Spleen (tissue), 7 donors: ENCODE measurements at regions not wholly inside any gene's neighbourhood (a gene's known extent, or its start where the extent isn't known, plus 50 kb on each side); places are given as distances from the start of the nearest gene placed in this dataset.

Source experiments
- POLR2A ChIP-seq, 3 donors: fragments of 450-650 bp; IDR thresholded peaks; one replicate each; pipeline ENCODE4 v1.5.1; 2017; ENCODE audit warnings: antibody characterized with exemption in 3 of 3, mild to moderate bottlenecking in 1 of 3
- TF ChIP-seq, protein P1 (sequence below), 11 experiments: fragments of 200-600 bp in 7 of 11; fragments of 450-650 bp in 4 of 11; sonication (generic) in 4 of 11; IDR thresholded peaks in 8 of 11; conservative IDR thresholded peaks in 3 of 11; 1 replicate in 7 of 11; 2 replicates in 4 of 11; pipeline versions ENCODE4 v1.4.0 to v1.8.0; 2016 to 2021; ENCODE audit warnings: antibody characterized with exemption in 11 of 11, inconsistent platforms in 4 of 11, mild to moderate bottlenecking in 1 of 11
- donor health status: DM: no; HTN: no; CAD: no; lungs with moderate emphysema.
- donor health status: DM: no; HTN: no; CAD: no.
- donor health status: DM: no; HTN: no; CAD: no.

DNA sequence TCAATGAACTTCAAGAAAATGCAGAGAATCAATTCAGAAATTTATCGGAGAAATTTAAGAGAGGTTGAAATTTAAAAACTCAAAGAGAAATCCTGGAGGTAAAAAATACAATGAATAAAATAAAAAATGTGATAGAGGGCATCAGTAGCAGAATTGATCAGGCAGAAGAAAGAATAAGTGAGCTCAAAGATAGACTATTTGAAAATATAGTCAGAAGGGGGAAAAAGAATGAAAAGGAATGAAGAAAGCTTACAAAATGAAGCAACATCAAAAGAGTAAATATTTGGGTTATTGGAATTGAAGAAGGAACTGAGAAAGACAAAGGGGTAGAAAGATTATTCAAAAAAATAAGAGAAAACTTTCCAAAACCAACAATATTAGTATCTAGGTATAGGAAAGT is 291.4 kb downstream of the SH2D4B start:
- TF ChIP-seq, protein P1, sequence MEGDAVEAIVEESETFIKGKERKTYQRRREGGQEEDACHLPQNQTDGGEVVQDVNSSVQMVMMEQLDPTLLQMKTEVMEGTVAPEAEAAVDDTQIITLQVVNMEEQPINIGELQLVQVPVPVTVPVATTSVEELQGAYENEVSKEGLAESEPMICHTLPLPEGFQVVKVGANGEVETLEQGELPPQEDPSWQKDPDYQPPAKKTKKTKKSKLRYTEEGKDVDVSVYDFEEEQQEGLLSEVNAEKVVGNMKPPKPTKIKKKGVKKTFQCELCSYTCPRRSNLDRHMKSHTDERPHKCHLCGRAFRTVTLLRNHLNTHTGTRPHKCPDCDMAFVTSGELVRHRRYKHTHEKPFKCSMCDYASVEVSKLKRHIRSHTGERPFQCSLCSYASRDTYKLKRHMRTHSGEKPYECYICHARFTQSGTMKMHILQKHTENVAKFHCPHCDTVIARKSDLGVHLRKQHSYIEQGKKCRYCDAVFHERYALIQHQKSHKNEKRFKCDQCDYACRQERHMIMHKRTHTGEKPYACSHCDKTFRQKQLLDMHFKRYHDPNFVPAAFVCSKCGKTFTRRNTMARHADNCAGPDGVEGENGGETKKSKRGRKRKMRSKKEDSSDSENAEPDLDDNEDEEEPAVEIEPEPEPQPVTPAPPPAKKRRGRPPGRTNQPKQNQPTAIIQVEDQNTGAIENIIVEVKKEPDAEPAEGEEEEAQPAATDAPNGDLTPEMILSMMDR (IDR thresholded peaks at IDR 0.05 in 8 of 11, conservative IDR thresholded peaks at IDR 0.05 in 3 of 11): no peak
- TF ChIP-seq POLR2A (IDR thresholded peaks at IDR 0.05): no peak
